SK-N-SH treated with all-trans-retinoic acid at 6 μM for 48 hours (cell line): ENCODE measurements at regions not wholly inside any gene's neighbourhood (a gene's known extent, or its start where the extent isn't known, plus 50 kb on each side); places are given as distances from the start of the nearest gene placed in this dataset.

Experiments used
- ARNTL ChIP-seq: fragments of 450-650 bp; formaldehyde crosslinking; IDR thresholded peaks from 2 replicates; pipeline ENCODE4 v1.5.0; 2020; ENCODE audit warnings: low read depth, mild to moderate bottlenecking, moderate library complexity, borderline replicate concordance
- CSDC2 ChIP-seq: fragments of 250-450 bp; sonication (Bioruptor Pico); IDR thresholded peaks from 2 replicates; pipeline ENCODE4 v1.5.0; 2020; ENCODE audit warnings: mild to moderate bottlenecking, moderate library complexity
- ESRRG ChIP-seq: fragments of 250-450 bp; sonication (Bioruptor Pico); IDR thresholded peaks from 2 replicates; pipeline ENCODE4 v1.6.1; 2021; ENCODE audit warnings: mild to moderate bottlenecking
- OSR1 ChIP-seq: fragments of 250-450 bp; sonication (Bioruptor Pico); IDR thresholded peaks from 2 replicates; pipeline ENCODE4 v1.8.0; 2022; ENCODE audit warnings: moderate library complexity, mild to moderate bottlenecking, inconsistent platforms
- PATZ1 ChIP-seq: fragments of 250-450 bp; sonication (Bioruptor Pico); IDR thresholded peaks from 2 replicates; pipeline ENCODE4 v1.8.0; 2020; ENCODE audit warnings: mild to moderate bottlenecking, moderate library complexity, borderline replicate concordance
- PPARA ChIP-seq: fragments of 250-450 bp; sonication (Bioruptor Pico); IDR thresholded peaks from 2 replicates; pipeline ENCODE4 v1.5.0; 2020; ENCODE audit warnings: mild to moderate bottlenecking, borderline replicate concordance
- TCF4 ChIP-seq: fragments of 250-450 bp; sonication (Bioruptor Pico); IDR thresholded peaks from 2 replicates; pipeline ENCODE4 v1.8.0; 2021; ENCODE audit warnings: mild to moderate bottlenecking, moderate library complexity, borderline replicate concordance
- TOX ChIP-seq: fragments of 250-450 bp; sonication (Bioruptor Pico); IDR thresholded peaks from 2 replicates; pipeline ENCODE4 v1.8.0; 2021; ENCODE audit warnings: mild to moderate bottlenecking, moderate library complexity, borderline replicate concordance
- ZC3H10 ChIP-seq: fragments of 250-450 bp; sonication (Bioruptor Pico); IDR thresholded peaks from 2 replicates; pipeline ENCODE4 v1.5.1; 2021; ENCODE audit warnings: mild to moderate bottlenecking, moderate library complexity
- ZFP3 ChIP-seq: fragments of 250-450 bp; sonication (Bioruptor Pico); IDR thresholded peaks from 2 replicates; pipeline ENCODE4 v1.5.0; 2020; ENCODE audit warnings: mild to moderate bottlenecking, moderate library complexity
- ZNF8 ChIP-seq: fragments of 450-650 bp; formaldehyde crosslinking; IDR thresholded peaks from 2 replicates; pipeline ENCODE4 v1.5.0; 2020; ENCODE audit warnings: mild to moderate bottlenecking, moderate library complexity
- TF ChIP-seq, protein P1 (sequence below): fragments of 250-450 bp; sonication (Bioruptor Pico); IDR thresholded peaks from 2 replicates; pipeline ENCODE4 v1.5.1; 2020; ENCODE audit warnings: low read depth, mild to moderate bottlenecking, moderate library complexity
- TF ChIP-seq, protein P2 (sequence below): fragments of 250-450 bp; sonication (Bioruptor Pico); IDR thresholded peaks from 2 replicates; pipeline ENCODE4 v1.5.1; 2021; ENCODE audit warnings: mild to moderate bottlenecking, moderate library complexity
- TF ChIP-seq, protein P3 (sequence below): fragments of 250-450 bp; sonication (Bioruptor Pico); IDR thresholded peaks from 2 replicates; pipeline ENCODE4 v1.8.0; 2021; ENCODE audit warnings: low read depth, mild to moderate bottlenecking, moderate library complexity, borderline replicate concordance

GRCh38 chr21:28587748-28588147 lies 404.9 kb downstream of the LTN1 start:
- TF ChIP-seq PATZ1 (CRISPR knock-in tag) (no peak), ESRRG (no peak), ARNTL (CRISPR knock-in tag) (no peak), ZNF8 (CRISPR knock-in tag) (no peak), TCF4 (CRISPR knock-in tag) (no peak), TOX (no peak), PPARA (no peak), CSDC2 (CRISPR knock-in tag) (no peak), ZFP3 (CRISPR knock-in tag) (no peak), OSR1 (CRISPR knock-in tag) (no peak), ZC3H10 (CRISPR knock-in tag) (no peak)
- TF ChIP-seq, protein P1, sequence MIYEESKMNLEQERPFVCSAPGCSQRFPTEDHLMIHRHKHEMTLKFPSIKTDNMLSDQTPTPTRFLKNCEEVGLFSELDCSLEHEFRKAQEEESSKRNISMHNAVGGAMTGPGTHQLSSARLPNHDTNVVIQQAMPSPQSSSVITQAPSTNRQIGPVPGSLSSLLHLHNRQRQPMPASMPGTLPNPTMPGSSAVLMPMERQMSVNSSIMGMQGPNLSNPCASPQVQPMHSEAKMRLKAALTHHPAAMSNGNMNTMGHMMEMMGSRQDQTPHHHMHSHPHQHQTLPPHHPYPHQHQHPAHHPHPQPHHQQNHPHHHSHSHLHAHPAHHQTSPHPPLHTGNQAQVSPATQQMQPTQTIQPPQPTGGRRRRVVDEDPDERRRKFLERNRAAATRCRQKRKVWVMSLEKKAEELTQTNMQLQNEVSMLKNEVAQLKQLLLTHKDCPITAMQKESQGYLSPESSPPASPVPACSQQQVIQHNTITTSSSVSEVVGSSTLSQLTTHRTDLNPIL = no peak
- TF ChIP-seq, protein P2, sequence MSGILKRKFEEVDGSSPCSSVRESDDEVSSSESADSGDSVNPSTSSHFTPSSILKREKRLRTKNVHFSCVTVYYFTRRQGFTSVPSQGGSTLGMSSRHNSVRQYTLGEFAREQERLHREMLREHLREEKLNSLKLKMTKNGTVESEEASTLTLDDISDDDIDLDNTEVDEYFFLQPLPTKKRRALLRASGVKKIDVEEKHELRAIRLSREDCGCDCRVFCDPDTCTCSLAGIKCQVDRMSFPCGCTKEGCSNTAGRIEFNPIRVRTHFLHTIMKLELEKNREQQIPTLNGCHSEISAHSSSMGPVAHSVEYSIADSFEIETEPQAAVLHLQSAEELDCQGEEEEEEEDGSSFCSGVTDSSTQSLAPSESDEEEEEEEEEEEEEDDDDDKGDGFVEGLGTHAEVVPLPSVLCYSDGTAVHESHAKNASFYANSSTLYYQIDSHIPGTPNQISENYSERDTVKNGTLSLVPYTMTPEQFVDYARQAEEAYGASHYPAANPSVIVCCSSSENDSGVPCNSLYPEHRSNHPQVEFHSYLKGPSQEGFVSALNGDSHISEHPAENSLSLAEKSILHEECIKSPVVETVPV (CRISPR knock-in tag) = no peak
- TF ChIP-seq, protein P3, sequence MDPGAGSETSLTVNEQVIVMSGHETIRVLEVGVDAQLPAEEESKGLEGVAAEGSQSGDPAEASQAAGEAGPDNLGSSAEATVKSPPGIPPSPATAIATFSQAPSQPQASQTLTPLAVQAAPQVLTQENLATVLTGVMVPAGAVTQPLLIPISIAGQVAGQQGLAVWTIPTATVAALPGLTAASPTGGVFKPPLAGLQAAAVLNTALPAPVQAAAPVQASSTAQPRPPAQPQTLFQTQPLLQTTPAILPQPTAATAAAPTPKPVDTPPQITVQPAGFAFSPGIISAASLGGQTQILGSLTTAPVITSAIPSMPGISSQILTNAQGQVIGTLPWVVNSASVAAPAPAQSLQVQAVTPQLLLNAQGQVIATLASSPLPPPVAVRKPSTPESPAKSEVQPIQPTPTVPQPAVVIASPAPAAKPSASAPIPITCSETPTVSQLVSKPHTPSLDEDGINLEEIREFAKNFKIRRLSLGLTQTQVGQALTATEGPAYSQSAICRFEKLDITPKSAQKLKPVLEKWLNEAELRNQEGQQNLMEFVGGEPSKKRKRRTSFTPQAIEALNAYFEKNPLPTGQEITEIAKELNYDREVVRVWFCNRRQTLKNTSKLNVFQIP (CRISPR knock-in tag) = no peak
